ENCODE measurements at regions not wholly inside any gene's neighbourhood (a gene's known extent, or its start where the extent isn't known, plus 50 kb on each side); places are given as distances from the start of the nearest gene placed in this dataset.
"Not testable (repeated sequence)": the region's sequence is repeated elsewhere in the genome, so short reads cannot be mapped to it uniquely, and the experiment has no call there.

DNA sequence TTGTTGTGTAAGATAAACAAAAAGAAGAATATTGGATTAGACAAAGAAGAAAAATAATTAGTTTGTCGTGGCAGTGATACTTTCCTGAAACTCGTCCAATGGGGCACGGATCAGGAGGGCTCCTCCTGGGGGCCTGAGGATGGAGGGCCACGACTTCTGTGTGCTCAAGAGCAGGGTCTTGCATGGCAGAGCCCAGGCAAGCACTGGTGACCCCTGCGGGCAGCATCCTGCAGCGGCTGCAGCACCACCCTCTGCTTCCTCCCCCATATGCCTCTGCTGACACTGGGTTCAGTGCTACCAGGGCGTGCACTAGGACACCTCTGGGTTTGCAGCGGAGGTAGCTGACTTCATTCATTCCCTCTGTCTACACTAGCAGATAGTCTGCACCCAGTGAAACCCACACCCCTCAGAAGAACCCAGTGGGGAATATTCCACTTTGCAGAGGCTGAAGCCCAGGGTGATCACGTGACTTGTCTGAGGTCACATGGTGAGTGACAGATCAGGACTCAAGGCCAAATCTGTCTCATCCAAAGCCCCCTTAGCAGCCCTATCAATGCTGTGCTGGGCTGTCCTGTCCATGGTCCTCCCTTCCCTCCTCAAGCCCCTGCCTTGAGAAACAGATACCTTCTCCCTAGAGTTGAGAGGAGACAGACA, 375.5 kb downstream of the TCERG1L start:
- DNase-seq (ENCODE audit: low spot score): no peak

DNA sequence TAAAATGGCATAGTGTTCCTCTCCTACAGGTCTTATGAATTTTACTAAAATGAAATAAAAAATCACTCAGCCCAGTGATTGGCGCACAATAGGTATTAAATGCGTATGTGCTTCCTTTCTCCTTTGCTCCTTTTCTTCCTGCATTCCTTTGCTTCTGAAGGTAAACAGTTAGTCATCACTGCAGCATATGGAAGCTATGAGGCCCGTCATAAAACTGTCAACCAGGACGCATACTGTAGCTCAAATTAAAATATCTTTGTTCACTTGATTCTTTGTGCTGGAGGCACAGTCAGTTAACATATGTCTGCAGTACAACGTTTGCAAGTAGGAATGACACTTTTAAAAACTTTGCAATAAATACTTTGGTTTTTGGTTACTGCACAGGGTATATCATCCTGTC, 374.7 kb downstream of the TCERG1L start:
- DNase-seq (ENCODE audit: low spot score): no peak

DNA sequence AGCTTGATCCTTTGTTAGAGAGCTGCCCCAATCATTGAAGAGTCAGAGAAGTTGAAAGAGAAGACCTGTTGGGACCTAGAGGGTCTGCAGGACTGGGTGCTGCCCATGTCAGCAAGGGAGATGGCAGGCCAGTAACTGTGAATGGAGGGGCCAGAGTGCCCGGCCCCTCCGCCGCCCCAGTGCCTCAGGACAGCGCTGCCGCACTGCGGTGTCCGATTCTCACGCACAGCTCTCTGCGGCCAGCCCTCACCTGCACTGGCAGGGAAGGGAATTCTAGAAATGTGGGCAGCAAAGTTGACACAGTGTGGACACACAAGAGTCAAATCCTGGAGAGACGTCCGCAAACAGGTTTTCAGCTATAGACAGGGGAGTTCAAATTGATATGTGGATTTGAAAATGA, 373.5 kb downstream of the TCERG1L start:
- DNase-seq (ENCODE audit: low spot score): no peak

DNA sequence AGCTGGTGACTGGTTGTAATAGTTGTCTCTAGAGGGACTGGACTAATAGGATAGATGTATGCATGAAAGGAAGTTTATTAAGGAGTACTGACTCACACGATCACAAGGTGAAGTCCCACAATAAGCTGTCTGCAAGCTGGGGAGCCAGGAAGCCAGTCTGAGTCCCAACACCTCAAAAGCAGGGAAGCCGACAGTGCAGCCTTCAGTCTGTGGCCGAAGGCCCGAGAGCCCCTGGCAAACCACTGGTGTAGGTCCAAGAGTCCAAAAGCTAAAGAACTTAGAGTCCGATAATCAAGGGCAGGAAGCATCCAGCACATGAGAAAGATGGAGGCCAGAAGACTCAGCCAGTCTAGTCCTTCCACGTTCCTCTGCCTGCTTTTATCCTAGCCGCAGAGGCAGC, 372.6 kb downstream of the TCERG1L start:
- DNase-seq (ENCODE audit: low spot score): not testable (repeated sequence)

DNA sequence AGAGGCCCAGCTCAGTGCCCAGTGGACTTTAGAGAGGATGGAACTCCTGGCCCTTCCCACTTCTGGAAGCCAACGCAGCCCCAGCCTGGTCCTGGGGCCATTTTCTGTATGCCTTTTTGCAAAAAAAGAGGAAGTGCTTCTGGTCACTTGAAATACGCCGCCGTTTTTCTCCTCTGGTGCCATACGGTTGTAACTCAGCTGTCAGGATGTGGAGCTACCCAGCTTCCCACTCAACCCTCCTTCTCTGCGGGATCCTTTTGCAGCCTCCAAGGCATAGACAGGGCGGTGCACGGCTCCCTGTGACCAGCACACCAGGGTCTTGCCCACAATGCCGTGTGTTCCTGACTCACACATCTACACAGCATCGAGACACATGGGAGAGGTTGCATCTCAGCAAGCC, 369.6 kb downstream of the TCERG1L start:
- DNase-seq (ENCODE audit: low spot score): no peak

DNA sequence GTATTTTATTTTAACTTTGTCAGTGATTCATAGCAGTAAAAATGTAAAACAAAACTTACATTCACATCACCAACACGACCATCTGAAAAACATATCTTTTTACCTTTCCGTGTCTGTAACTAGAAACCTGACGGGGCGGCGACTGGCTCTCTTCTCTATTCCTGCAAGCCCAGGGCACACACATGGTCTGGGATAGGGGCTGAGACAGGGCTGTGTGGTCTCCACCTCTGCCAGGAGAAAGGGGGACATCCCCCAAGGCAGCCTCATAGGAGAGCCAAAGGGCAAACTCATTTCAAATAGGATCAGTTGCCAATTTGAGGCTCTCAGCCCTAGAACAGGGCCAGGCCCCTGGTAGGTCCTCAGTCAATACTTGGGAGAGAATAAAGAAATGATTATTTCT, 359.4 kb downstream of the TCERG1L start:
- no peak for DNase-seq (ENCODE audit: low spot score)

DNA sequence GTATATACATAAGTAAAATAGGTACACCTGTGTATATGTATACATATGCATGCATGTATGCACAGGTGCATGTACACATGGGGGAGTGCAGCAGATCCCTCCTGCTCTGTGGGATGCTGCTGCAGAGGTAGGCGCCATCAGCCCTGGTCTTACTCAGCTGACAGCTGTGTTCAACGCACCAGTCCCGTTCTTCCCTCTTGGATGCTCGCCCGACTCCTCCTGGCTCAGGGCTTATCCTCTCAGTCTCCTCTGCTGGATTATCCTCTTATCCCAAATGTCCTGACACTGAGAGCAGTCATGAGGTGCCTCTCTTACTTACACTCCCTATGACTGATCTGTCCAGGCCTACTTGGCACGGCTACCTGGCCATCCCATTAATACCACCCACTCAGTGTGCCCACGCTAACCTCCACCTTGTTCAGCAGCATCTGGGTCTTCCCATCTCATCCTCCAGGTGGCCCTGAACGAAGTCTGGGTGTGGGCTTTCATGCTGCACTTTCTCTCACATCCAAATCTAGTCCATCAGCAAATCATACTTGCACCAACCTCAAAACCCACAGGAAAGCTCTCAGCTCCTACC, 357.1 kb downstream of the TCERG1L start:
- DNase-seq (ENCODE audit: low spot score): no peak

DNA sequence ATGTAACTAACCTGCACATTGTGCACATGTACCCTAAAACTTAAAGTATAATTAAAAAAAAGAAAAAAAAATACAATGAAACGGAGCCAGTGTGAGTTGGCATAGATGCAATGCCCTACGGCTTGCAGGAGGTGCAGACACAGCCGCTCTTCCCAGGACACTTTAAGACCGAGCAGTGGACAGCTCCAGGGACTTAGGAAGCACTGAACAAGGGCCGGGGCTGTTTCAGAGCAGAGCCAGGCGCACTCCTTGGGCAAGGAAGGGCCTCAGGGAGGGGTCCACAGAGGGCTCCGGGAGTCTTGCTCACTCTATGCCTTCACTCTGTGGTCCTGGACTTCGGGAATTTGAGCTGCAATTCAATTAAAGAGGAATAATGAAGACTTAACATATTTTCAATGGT, 355.3 kb downstream of the TCERG1L start:
- no peak for DNase-seq (ENCODE audit: low spot score)

DNA sequence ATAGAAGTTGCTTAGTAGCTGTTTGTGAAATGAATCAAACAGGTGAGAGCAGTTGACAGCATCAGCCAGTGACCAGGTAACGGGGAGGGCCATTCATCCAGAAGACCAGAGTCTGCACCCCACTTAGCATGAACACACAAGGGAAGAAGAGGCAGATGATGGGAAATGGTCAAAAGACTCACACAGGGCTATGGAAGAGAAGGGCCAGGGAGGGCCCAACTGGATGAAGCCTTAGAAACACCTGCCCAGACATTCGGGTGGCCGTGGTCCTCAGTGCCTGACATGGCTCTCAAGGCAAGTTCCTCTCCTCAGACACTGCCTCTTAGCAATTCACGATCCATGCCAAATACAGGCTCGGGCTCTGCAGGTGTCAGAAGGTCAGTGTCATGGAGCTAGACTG, 354.1 kb downstream of the TCERG1L start:
- DNase-seq (ENCODE audit: low spot score): no peak

DNA sequence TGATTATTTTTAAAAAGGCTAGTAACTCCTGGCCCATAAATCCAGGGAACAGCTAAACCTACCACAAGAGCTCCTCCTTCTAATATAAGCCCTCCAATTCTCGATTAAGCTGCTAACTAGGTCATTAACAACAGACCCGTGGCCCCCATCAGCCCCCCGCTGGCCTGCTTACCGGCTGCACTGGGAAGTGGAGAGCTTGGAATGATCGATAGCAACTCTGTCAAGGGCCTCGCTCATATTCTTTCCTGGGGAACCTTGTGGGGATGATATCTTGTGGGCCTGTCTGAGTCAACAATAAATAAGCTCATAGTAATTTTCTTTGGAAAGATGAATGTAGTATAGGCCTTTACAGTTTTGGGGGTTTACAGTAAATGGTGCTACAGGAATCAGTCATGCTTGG, 353.5 kb downstream of the TCERG1L start:
- no peak for DNase-seq (ENCODE audit: low spot score)

DNA sequence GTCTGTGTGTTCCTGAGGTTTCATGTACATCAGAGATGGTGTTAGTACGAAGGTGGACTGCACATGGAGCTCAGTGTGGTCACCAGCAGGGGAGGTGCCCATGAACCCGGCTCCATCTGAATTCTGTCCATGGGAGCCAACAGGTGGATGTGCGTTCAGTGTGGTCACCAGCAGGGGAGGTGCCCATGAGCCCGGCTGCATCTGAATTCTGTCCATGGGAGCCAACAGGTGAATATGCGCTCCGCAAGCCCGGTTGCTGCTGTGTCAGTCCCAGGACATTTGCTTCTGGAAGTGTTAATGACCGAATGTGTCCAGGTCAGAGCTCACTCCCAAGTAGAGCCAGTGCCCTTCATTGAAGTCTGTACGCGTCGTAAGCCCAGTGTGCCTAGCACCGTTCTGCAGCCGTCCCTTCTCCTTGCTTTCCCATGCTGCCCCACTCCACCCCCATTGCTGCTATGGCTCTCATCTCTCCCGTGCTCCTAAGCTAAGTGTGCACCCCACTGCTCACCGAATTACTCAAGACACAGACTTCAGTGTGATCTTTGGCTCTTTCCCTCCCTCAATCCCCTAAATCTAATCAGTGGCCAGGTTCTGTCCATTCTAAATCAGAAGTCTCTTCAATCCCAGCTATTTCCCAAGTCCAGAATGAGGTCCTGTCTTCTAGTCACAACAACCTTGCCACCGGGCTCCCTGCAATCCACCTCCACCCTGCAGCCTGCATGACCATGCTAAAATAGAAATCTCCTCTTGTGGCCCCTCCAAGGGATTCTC, 352.4 kb downstream of the TCERG1L start:
- DNase-seq (ENCODE audit: low spot score): no peak

DNA sequence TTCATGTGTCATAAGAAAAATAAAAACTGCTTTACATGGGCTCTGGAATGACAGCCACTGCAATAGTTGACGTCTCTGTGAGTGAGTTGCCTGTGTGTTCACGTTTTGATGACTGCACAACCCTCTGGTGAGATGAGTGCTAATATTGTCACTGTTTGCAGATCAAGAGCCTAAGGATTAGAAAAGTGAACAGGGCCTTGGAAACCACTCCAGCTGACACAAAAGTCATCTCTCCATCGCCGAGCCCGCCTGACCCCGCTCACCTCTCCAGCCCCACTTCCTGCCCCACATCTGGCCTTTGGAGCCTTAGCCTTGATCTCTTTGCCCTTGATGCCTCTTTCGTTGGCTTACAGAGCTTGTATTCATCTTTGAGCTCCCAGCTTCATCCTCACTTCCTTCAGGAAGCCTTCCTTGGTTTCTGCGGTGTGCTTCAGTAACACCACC, 351.7 kb downstream of the TCERG1L start:
- no peak for DNase-seq (ENCODE audit: low spot score)

DNA sequence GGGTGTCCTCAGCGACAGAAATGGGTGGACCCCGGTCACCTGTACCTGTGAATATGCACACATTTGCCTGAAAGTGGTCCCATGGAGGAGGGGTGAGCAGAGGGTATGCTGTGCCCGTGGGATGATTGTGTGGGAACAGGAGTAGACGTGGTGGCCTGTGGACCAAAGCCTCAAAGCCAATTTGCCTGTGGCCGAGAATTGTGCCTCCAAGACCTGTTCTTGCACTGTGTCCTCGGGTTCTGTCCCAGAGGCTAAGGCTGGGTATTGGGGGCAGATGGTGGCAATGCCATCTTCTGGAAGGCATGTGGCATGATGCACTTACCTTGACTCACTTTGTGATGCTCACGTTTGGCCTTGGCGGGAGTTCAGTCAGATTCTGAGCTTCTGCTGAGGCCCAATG, 351.0 kb downstream of the TCERG1L start:
- no peak for DNase-seq (ENCODE audit: low spot score)

DNA sequence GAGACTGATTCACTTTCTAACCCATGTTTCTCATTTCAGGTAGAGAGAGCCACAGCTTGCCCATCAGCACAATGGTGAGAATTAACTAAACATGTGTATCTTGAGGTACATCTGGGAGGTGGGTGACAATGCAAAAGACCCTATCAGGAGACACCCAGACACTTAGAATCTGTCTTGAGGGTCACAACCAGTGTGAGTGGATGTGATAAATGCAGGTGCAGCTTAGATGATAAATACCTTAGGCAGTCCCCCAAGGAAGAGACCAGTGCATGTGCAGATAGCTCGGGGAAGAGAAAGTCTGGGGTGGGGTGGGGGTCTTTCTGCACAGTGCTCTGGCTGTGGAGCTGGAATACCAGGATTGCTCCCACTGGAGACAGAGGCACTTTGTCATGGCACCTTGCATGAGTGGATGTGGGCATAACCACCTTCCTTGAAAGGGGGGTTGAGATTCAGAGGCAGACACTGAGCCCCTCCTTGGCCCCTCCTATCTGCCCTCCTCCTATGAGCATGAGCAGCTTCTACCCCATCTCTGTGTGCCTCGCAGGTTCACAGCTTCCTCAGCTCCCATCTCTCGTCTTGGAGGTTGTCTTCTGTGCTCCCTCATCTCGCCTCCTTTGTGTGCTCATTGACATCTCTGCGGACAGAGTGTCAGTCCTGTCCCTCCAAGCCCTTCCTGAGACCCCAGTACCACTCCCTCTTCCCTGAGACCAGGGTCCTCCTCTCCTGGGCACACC, 349.8 kb downstream of the TCERG1L start:
- no peak for DNase-seq (ENCODE audit: low spot score)

DNA sequence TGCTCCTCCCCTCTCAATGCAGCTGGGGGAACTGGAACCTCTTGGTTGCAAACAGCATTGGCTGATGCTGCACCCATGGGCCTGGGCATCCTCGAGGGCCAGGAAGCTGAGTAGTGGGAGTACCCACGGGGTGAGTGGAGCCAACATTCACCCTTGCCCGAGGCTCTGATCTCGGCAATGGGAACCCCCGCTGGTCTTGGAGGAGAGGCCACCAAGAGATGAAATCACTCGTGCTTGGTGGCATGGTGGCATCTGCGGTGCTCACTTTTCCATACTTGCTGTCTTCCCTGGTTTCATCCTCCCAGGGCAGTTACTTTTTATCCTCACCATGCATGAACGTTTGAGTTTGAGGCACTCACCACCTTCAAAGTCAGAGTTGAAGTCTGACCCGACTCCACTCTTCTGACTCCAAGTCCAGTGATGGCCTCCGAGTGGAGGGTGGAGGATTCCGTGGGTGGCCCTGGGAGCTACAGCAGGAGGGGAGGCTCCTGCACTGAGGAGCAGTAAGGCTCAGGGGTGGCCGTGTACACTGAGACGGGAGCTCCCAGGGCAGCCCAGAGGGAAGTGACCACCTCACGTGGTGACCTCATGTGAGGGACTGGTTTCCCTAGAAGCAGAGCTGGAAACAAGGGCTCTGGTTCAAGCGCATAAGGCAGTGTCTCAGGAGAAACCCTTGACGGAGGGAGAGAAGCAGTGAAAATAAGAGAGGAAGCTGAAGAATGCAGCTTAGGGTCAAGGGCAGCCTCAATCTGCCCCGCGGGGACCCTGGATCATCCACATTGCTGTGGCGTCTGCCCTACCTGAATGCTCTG, 349.1 kb downstream of the TCERG1L start:
- DNase-seq (ENCODE audit: low spot score): no peak

DNA sequence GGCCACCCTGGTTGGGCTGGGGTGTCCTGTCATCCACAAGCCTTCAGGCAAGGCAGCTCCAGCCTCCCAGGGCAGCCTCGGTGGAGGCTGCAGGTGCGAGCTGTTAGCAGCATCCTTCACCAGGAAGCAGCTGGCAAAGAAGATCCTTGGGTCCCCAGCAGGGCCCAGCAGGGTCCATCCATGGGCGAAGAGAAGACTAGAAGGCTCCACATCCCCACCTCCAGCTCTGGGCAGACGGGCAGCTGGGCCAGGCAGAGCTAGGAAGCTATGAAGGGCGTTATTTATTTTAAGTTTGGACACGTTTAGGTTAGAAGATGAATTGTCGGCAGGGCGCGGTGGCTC, 348.5 kb downstream of the TCERG1L start:
- no peak for DNase-seq (ENCODE audit: low spot score)

DNA sequence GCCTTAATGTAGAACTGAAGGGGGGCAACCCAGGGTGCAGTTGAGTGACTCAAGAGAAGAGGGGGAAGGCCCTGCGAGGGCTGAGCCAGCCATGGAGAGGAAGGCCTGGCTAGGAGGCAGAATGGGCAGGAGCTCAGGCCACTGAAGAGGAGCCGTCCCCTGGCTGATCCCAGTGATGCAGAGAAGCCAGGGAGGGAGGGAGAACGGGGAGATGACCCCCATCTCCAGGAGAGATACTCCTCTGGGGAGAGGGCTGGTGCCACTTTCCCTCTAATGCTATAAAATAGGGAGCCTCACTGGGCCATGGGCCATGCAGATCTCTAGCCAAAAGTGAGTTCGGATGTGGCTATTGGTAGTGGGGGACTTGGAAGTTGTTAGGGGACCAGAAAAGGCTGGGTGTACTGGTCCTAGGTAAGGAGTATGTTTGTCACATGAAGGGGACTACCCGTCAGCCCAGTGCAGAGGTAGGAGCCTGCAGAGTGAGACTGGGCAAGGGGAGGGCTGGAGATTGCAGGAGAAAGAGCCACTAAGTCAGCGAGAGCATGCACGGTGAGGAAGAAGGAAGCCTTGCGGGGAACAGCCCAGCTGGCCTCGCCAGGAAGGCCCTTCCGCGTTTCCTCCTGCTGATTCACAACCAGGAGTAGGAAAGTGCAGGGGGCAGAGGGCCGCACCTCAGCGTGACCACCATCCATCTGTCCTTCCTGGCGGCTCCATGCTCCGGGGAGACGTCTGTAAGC, 347.6 kb downstream of the TCERG1L start:
- no peak for DNase-seq (ENCODE audit: low spot score)

DNA sequence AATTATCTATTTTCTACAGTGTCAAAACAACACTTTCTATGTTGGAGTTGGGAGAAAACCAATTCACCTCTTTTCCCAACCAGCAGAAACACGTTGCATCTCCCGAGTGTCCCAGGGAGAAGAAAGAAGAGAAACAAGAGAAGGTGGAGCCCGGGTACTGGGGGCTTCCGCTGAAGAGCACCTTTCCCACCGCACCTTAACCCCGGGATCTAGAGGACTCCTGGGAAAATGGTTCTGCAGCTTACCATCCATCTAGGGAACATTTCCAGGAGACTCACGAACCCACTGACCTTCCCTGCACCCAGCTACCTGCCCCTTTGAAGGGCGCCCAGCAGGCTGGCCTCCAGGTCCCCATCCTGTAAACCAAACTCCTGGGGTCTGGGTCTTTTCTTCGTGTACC, 346.8 kb downstream of the TCERG1L start:
- DNase-seq (ENCODE audit: low spot score): no peak

DNA sequence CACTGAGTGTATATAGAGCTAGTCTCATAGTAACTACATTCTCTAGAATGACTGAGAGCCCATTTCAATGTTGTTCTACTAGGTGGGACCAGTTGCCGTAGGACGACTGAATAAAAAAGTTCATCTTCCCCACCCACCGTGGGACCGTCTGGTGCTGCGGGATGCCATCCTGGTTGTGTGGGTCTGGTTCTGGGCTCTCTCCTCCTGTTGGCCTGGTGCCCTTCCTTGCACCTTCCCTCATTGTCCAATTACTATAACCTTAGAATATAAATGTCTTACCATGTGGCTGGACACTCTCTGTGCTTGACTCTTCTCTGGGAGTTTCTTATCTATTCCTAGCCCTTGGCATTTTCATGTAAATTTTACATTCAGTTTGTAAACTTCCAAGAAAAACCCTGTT, 344.4 kb downstream of the TCERG1L start:
- DNase-seq (ENCODE audit: low spot score): no peak

DNA sequence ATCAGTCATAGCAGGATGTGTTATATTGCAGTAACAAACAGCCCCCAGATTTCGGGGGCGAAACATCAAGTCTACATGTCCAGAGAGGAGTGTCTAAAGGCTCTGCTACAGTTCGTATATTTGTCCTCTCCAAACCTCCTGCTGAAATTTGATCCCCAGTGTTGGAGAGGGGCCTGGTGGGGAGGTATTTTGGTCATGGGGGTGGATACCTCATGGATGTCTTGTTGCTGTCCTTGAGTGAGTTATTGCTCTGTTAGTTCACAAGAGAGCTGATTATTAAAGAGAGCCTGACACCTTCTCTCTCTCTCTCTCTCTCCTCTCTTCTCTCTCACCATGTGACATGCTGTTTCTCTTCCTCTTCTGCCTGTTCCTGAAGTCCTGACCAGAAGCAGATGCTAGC, 343.7 kb downstream of the TCERG1L start:
- DNase-seq (ENCODE audit: low spot score): no peak

DNA sequence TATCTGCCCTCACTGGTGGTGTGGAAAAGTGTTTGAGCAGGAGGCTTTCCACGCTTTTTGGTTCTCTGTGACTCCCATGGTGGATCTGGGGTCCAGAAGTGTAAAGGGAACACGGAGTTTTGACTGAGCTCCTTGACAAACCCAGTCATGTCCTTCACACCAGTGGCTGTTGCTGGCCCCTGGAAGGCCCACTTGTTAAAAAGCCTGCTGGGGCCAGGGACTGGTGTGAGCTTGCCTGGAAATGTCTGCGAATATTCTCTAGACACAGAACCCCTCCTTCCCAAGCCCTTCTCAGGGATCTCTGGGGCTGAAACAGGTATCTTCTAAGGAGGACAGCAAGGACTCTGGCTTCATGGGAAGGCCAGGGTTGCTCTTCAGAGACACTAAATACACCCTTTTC, 343.0 kb downstream of the TCERG1L start:
- no peak for DNase-seq (ENCODE audit: low spot score)
